GM12874 (cell line): ENCODE measurements at regions not wholly inside any gene's neighbourhood (a gene's known extent, or its start where the extent isn't known, plus 50 kb on each side); places are given as distances from the start of the nearest gene placed in this dataset.

Experiments
- CTCF ChIP-seq: IDR thresholded peaks from 2 replicates; pipeline ENCODE4 v1.5.1; 2011; ENCODE audit warnings: low read depth, mild to moderate bottlenecking, control low read depth, low read length, moderate library complexity; ENCODE audit not compliant: insufficient read depth

- TF ChIP-seq CTCF: no peak
Observed at GRCh38 chr3:166731701-166732100, 648.4 kb downstream of the ZBBX start.

DNA sequence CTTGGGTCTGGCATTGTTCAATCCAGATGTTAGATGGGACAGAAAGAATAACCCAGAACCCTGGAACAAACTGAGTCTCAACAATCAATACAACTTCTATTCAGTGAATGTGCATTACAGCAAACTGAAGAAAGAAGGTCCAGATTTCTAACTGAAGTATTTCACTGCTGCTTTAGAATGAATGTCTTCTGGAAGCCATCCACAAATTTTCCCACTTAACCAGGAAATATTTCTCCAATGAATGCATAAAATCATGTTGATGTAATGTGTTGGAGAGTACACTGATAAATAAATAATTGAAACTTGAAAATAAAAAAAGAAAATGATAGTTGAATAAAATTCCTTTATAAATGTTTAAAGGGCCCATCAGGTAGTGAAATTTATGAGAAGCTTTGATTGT, 658.6 kb downstream of the ZBBX start:
- no peak for TF ChIP-seq CTCF

- TF ChIP-seq CTCF: no peak
Observed at GRCh38 chr3:166714206-166714605, 665.9 kb downstream of the ZBBX start.

GRCh38 chr3:166713787-166714186, 666.3 kb downstream of the ZBBX start:
- no peak for TF ChIP-seq CTCF

- no peak for TF ChIP-seq CTCF
Observed at GRCh38 chr3:166706094-166706493, 674.0 kb downstream of the ZBBX start.

- no peak for TF ChIP-seq CTCF
Observed at GRCh38 chr3:166697495-166697894, 682.6 kb downstream of the ZBBX start.

GRCh38 chr3:166696103-166696502, 684.0 kb downstream of the ZBBX start:
- no peak for TF ChIP-seq CTCF

- no peak for TF ChIP-seq CTCF
Observed at GRCh38 chr3:166688665-166689064, 691.4 kb downstream of the ZBBX start.
